Tongue (tissue), 1 donor: ENCODE measurements at regions not wholly inside any gene's neighbourhood (a gene's known extent, or its start where the extent isn't known, plus 50 kb on each side); places are given as distances from the start of the nearest gene placed in this dataset.

Source experiments
- DNase-seq: peaks from one replicate; pipeline ENCODE4 v3.0.0-alpha.2; 2015

DNA sequence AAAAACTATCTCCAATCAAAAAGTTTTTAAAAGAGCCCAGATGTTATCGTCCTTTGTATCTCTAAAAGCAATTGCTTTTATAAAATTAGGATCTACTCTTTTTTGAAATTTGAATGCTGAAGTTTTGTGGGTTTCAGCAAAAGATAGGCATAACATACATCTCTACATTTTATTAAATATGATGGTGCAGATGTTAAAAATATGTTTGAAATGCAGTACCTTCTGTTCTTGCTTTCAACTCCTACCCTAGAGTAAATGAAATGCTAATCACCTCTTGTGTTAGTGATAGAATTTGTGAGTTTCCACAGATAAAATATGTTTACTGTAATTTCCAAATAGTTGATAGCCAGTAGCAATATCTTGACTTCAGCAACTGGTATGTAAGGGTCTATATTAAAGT, 95.7 kb upstream of the VPREB1 start:
- no peak for DNase-seq

GRCh38 chr22:22144858-22145257, 99.7 kb upstream of the VPREB1 start:
- DNase-seq: no peak

DNA sequence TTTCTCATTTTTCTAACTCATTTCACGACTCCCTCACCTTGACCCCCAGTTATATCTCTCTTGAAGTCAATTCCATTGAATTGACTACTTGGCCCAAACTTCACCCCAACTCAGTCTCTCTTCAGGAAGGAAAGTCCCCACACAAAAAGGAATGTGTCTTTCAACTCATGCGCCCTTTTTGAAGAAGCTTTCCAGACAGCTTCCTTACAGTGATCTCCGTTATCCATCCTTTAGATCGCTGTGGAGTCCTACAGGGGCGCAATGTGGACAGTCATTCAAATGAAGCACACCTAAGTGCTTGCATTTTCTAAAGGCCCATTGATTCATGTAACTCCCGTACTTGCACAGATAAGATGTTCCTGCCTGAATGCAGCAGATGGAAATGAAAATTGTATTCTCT, 101.1 kb upstream of the VPREB1 start:
- no peak for DNase-seq

- no peak for DNase-seq
These were observed 101.9 kb upstream of the VPREB1 start for GRCh38 chr22:22142661-22143060.

- no peak for DNase-seq
These were observed 102.6 kb upstream of the VPREB1 start for GRCh38 chr22:22141771-22142591.

GRCh38 chr22:22141031-22141430, 103.6 kb upstream of the VPREB1 start:
- no peak for DNase-seq

- DNase-seq: no peak
These were observed 105.2 kb upstream of the VPREB1 start for GRCh38 chr22:22139364-22139763.

DNA sequence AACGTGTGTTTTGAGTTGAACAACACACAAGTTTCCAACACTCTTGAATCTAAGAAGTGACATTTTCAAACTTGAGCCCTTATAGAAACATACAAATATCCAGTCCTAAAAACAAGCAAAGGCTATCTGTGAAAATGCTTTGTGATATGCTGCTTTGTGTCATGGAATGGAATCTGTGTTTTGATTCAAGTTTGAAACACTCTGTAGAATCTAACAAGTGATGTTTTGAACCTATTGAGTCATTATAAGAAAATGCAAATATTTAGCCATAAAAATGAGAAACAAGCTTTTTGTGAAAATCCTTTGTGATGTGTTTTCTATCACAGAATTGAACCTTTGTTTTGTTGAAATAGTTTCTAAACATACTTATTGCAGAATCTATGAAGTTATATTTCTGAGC, 105.7 kb upstream of the VPREB1 start:
- no peak for DNase-seq

DNA sequence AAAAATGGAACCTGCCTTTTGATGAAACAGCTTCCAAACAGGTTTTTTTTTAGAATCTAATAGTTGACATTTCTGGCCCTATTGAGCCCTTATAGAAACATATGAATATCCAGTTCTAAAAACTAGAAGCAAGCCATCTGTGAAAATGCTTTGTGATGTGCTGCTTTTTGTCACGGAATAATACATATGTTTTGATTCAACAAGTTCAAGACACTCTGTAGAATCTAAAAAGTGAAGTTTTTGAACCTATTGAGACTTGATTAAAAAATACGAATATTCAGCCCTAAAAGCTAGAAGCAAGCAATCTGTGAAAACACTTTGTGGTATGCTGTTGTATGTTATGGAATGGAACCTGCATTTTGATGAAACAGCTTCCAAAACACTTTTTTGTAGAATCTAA, 106.7 kb upstream of the VPREB1 start:
- no peak for DNase-seq

- no peak for DNase-seq
These were observed 110.7 kb upstream of the VPREB1 start for GRCh38 chr22:22133910-22134309.

DNA sequence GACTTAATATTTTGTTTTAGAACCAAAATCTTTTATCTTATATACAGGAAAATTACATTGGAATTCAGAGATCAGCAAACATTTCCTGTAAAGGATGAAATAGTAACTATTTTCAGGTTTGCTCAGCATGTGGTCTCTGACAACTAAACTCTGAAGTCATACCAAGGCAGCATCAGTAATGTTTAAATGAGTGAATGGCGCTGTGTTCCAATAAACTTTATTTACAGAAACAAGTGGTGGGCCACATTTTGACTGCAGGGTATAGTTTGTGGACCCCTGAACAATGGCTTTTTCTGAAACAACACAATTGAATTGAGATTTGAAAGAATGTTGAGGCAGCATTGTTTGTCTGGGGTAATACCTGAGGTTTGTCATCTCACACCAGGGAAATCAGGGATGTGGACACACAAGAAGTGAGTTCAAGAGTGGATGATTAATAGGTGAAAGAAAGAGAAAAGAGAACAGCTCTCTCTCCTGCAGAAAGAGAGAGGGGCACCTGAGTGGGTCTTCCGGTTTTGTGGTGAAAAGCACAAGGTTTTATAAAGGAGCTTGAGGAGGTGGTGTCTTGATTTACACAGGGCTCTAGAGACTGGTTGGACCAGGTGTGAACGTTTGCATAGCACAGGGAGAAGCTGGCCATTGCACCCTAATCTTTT, 113.5 kb upstream of the VPREB1 start:
- DNase-seq: no peak

DNA sequence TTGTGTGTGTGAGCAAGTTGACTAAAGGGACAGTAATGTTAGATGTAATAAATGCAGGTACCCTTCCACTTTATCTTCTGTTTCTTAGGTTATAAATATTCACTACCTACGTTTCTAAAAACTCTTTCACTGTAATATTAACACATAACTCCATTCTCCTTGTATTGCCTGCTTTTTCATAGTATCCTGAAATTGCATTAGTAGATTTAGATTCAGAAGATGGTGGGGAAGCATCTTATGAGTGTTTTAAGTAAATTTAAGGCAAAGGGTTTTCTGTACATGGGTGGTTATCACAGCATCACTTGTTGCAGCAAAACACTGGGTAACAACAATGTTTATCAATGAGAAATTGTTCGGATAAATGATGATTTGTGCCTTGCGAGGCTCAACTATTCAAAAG, 115.2 kb upstream of the VPREB1 start:
- DNase-seq: no peak

- DNase-seq: no peak
These were observed 116.1 kb upstream of the VPREB1 start for GRCh38 chr22:22128440-22128839.

DNA sequence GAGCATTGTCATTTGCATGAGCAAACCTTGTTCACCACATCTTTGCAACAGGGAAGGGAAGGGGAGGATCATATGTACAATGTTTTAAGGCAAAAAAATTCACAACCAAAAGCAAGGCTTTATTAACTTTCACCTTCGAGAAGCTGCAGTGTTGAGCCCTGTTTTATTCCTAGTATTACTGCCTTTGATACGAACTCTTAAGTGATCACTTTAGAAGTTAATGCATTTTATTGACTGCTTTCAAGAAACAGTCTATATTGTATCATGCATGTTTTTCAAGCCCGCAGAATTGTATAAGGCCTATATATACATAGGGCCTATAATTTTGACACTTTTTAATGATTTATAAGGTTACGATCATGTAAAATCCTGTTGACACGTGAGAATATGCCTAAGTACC, 117.5 kb upstream of the VPREB1 start:
- no peak for DNase-seq

DNA sequence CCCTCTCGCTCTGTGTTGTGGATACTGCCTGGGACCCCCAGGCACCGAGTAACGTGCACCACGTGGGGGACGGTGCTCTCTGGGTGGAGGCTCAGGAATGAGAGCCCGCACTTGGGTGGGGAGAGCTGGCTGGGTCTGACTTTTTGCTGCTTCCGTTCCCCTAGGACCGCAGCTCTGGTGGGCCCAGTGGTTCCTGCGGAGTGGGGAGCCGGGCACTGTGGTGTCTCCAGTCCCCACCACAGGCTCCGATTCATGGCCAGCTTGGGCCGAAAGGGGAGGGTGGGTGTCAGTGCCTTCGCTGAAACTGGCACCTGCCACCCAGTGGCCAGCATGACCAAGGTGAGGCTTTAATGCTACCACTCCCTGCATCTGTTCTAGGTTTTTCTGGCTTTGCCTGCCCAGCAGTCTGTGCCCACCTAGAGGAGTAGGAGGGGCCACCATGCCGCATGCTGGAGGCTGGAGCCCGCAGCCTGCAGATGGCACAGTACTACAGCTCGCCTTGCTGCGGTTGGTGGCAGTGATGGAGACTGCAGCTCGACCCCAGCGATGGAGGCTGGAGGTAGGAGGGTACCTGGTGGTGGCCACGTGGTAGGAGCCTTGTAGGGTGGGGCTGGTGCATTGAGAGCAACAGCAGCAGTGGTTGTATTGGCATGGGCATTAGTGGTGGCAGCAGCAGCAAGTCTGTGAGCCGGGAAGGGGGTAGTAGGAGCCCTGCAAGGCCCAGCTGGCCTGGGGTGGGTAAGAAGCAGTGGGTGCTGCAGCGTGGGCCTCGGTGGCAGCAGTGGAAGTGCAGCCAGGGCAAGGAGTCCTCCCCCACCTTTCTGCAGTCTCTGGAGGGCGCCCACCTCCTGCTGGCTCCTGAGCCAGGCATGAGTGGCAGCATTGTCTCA, 118.8 kb upstream of the VPREB1 start:
- DNase-seq: no peak

DNA sequence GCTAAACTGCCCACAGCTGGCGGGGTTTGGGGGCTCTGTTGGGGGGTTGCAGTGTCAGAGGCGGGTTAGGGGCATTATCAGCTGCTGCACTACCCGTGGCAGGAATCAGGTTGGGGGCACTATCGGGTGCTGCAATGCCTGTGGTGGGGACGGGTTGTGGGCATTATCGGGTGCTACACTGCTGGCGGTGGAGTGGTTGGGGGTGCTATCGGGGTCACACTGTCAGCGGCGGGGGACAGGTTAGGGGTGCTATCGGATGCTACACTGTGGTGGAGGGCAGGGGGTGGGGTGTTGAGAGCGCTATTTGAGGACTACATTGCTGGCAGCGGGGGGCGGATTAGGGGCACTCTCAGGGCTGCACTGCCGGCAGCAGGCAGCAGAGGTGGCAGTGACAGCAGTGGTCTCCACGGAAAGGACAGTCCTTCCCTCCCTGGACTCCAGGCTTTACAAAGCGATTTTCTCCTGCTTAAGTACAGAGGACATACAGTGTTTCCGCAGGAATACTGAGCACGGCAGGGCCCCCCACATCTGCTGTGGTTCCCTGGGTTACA, 119.5 kb upstream of the VPREB1 start:
- no peak for DNase-seq

- DNase-seq: no peak
These were observed 120.2 kb upstream of the VPREB1 start for GRCh38 chr22:22124374-22124773.

DNA sequence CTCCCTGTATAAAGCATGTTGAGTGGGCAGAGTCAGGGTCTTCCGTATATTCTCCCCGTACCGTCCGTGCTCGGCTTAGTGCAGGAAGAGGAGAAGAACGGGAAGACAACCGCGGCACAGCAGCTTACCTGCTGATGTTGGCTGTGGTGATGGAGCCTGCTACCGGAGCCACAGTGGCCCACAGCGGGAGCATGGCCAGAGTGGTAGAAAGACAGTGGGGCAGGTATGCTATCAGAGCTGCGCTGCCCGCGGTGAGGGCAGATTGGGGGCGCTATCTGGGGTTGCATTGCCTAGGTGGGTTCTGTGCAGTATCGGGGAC, 120.7 kb upstream of the VPREB1 start:
- DNase-seq: no peak

- DNase-seq: no peak
These were observed 121.2 kb upstream of the VPREB1 start for GRCh38 chr22:22123118-22123959.

- DNase-seq: no peak
These were observed 122.1 kb upstream of the VPREB1 start for GRCh38 chr22:22122348-22123117.

DNA sequence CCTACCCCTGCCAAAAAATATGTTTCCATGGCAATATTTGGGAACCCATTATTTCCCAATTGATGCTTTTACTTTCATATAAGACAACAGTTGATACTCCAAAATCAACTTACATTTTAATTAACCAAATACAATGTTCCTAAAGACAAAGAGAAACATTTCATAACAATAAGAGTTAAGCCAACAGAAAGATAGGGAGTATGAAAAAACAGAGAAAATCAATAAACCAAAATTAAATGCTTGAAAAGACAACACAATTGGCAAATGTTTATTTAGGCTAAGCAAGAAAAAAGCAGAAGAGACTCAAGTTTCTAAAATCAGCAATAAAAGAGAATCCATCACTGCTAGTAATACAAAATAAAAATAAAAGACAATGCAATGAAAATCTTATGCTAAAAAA, 123.1 kb upstream of the VPREB1 start:
- DNase-seq: no peak
